ENCODE measurements at regions not wholly inside any gene's neighbourhood (a gene's known extent, or its start where the extent isn't known, plus 50 kb on each side); places are given as distances from the start of the nearest gene placed in this dataset.

DNA sequence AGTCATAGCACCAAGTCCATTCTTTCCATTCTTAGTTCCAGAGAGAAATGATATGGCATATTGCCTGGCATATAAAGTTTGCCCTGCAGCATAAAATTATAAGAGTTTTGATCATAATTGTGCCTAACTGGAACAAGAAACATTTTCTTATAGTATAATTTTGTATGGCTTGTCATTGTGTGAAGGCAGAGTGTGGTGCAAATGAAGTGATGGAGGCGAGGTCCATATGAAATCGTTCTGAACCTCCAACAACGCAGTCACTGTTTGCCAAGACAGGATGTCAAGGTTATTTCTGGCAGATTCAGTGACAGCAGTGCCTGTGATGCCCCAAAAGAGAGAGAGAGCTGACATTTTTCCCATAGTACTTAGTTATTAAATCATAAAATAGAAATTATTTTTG is 584.0 kb downstream of the ADGRL2 start:
- no peaks in the 10 kb centered on the region for H3K36me3 ChIP-seq (ENCODE audit: control insufficient read depth, insufficient read depth, low read length)
- no peaks in the 10 kb centered on the region for H3K79me2 ChIP-seq
- no peak overlapping the region for H3K27ac ChIP-seq
- no peak overlapping the region for H3K4me3 ChIP-seq (ENCODE audit: low read depth, low read length)
- no peaks in the 10 kb centered on the region for H3K9me3 ChIP-seq (ENCODE audit: control insufficient read depth, low read length)
- H3K4me2 ChIP-seq (ENCODE audit: low read length), result no peak overlapping the region
- H3K4me1 ChIP-seq, result peaks cover 4% of the 10 kb centered on the region
- H3K27me3 ChIP-seq (ENCODE audit: control insufficient read depth, insufficient read depth, low read length), result no peaks in the 10 kb centered on the region
- H3K9ac ChIP-seq, result no peak overlapping the region
- TF ChIP-seq, protein P1, sequence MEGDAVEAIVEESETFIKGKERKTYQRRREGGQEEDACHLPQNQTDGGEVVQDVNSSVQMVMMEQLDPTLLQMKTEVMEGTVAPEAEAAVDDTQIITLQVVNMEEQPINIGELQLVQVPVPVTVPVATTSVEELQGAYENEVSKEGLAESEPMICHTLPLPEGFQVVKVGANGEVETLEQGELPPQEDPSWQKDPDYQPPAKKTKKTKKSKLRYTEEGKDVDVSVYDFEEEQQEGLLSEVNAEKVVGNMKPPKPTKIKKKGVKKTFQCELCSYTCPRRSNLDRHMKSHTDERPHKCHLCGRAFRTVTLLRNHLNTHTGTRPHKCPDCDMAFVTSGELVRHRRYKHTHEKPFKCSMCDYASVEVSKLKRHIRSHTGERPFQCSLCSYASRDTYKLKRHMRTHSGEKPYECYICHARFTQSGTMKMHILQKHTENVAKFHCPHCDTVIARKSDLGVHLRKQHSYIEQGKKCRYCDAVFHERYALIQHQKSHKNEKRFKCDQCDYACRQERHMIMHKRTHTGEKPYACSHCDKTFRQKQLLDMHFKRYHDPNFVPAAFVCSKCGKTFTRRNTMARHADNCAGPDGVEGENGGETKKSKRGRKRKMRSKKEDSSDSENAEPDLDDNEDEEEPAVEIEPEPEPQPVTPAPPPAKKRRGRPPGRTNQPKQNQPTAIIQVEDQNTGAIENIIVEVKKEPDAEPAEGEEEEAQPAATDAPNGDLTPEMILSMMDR (IDR thresholded peaks at IDR 0.05), result no peak
- H2AFZ ChIP-seq, result no peak overlapping the region

DNA sequence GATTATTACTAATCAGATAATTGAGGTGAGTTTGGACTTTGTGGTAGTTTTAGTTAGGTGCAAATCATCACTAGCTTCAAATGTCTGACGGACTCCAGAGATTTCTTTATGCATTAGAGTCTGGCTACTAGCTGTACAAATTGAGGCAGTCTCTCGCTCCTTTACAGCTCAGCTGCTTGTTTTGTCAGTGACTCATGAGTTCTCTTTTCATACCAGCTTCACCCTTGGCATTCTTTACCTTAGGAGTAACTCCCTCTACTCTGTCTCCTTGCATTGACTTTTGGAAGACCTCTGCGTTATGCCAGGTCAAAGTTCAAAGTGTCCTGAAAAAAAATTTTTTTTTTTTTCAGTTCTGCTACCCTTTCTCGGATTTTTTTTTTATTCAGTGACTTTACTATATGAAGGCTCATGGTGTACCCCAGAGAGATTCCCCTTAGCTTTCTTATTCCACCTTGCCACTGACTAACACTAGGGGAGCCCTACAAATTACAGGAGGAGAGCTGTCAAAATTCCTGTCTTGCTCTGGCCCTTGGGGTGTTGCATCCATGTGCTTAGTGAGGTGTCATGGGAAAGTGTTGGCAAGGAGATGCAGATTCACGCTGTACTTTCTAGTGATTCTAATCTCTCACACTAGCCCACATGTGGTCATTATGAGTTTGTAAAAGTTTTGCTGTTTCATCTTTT is 576.6 kb downstream of the ADGRL2 start:
- Histone ChIP-seq H3K27me3 (ENCODE audit: control insufficient read depth, insufficient read depth, low read length) (no peaks in the 10 kb centered on the region), H3K27ac (no peak overlapping the region), H3K9me3 (ENCODE audit: control insufficient read depth, low read length) (no peaks in the 10 kb centered on the region), H3K9ac (no peak overlapping the region), H3K4me3 (ENCODE audit: low read depth, low read length) (no peak overlapping the region), H3K36me3 (ENCODE audit: control insufficient read depth, insufficient read depth, low read length) (no peaks in the 10 kb centered on the region), H2AFZ (no peak overlapping the region), H3K4me1 (no peaks in the 10 kb centered on the region), H3K79me2 (no peaks in the 10 kb centered on the region), H3K4me2 (ENCODE audit: low read length) (no peak overlapping the region)
- TF ChIP-seq, protein P1 (IDR thresholded peaks at IDR 0.05), result no peak

DNA sequence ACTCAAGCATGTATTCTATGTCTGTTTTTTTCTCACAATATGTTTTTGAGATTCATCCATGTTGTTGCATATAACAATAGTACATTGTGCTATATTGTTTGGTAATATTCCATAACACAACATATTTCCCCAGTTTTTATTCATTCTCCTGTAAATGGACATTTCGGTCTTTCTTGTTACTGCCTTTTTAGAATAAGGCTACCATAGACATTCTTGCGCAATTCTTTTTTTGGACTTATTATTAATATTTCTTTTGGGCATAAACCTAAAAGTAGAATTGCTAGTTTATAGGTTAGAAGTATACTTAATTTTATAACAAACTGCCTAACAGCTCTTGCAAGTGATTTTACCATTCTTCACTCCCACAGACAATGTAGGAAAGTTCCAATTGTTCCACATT is 573.0 kb downstream of the ADGRL2 start:
- no peaks in the 10 kb centered on the region for H3K4me1 ChIP-seq
- H3K27me3 ChIP-seq (ENCODE audit: control insufficient read depth, insufficient read depth, low read length), result no peaks in the 10 kb centered on the region
- H3K9ac ChIP-seq, result no peak overlapping the region
- no peaks in the 10 kb centered on the region for H3K36me3 ChIP-seq (ENCODE audit: control insufficient read depth, insufficient read depth, low read length)
- H3K4me2 ChIP-seq (ENCODE audit: low read length), result no peak overlapping the region
- no peak overlapping the region for H3K27ac ChIP-seq
- H2AFZ ChIP-seq, result no peak overlapping the region
- H3K4me3 ChIP-seq (ENCODE audit: low read depth, low read length), result no peak overlapping the region
- TF ChIP-seq, protein P1 (IDR thresholded peaks at IDR 0.05), result no peak
- no peaks in the 10 kb centered on the region for H3K79me2 ChIP-seq
- H3K9me3 ChIP-seq (ENCODE audit: control insufficient read depth, low read length), result no peaks in the 10 kb centered on the region

DNA sequence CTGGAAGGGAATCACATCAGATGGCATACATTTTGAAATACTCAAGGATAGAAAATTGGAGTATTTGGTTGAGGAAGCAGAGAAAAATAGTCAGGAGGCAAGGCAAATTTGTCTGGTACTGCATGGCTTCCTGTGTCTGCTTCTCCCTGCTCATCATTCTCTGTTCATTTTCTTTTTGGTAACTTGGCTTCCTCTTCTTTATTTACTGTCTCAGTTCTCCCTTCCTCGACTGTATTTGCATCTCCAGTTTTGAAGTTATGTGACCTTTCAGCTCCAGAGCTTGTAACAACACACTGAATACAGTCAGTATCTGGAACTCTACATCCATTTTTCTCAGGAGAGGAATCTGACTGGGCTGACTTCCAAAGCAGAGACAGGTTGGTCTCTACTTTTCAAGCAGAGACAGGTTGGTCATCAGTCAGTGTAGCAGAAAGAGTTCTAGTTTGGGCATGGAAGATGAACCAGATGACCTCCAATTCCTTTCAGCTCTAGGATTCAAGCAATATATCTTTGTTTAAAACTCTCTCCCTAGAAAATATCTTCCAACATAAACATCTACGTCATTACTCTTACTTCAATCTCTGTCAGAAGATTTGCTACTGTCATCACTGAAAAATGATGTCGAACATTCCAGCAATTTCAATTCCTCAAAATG is 571.2 kb downstream of the ADGRL2 start:
- H3K9ac ChIP-seq, result no peak overlapping the region
- no peaks in the 10 kb centered on the region for H3K36me3 ChIP-seq (ENCODE audit: control insufficient read depth, insufficient read depth, low read length)
- TF ChIP-seq, protein P1 (IDR thresholded peaks at IDR 0.05), result no peak
- H3K79me2 ChIP-seq, result no peaks in the 10 kb centered on the region
- H3K4me1 ChIP-seq, result no peaks in the 10 kb centered on the region
- H3K27ac ChIP-seq, result no peak overlapping the region
- no peak overlapping the region for H3K4me3 ChIP-seq (ENCODE audit: low read depth, low read length)
- no peak overlapping the region for H2AFZ ChIP-seq
- H3K27me3 ChIP-seq (ENCODE audit: control insufficient read depth, insufficient read depth, low read length), result no peaks in the 10 kb centered on the region
- no peak overlapping the region for H3K4me2 ChIP-seq (ENCODE audit: low read length)
- no peaks in the 10 kb centered on the region for H3K9me3 ChIP-seq (ENCODE audit: control insufficient read depth, low read length)

DNA sequence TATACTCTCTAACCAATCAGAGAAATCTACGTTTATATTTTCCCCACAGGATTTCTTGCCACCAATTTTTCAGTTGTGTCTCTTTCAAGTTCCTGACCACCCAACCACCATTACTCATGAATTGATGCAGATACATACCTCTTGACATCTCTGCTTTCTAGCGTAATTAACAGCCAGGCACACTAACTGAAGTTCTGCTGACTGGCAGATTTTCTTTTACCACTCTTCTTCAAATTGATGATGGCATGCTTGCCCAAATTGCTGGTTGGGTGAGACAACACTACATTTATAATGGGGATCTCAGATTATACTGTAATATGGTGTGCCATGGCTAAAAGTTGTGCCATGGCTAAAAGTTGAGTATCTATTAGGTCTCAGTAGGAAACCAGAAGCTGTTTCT is 566.7 kb downstream of the ADGRL2 start:
- H3K4me1 ChIP-seq, result no peaks in the 10 kb centered on the region
- H3K4me2 ChIP-seq (ENCODE audit: low read length), result no peak overlapping the region
- H2AFZ ChIP-seq, result no peak overlapping the region
- H3K9ac ChIP-seq, result no peak overlapping the region
- TF ChIP-seq, protein P1 (IDR thresholded peaks at IDR 0.05), result no peak
- no peaks in the 10 kb centered on the region for H3K27me3 ChIP-seq (ENCODE audit: control insufficient read depth, insufficient read depth, low read length)
- no peak overlapping the region for H3K4me3 ChIP-seq (ENCODE audit: low read depth, low read length)
- no peaks in the 10 kb centered on the region for H3K79me2 ChIP-seq
- H3K27ac ChIP-seq, result no peak overlapping the region
- no peaks in the 10 kb centered on the region for H3K36me3 ChIP-seq (ENCODE audit: control insufficient read depth, insufficient read depth, low read length)
- H3K9me3 ChIP-seq (ENCODE audit: control insufficient read depth, low read length), result no peaks in the 10 kb centered on the region

Measured in parathyroid adenoma (tissue), 2 donors.